NOMO-1 (cell line): ENCODE measurements at regions not wholly inside any gene's neighbourhood (a gene's known extent, or its start where the extent isn't known, plus 50 kb on each side); places are given as distances from the start of the nearest gene placed in this dataset.
"Not testable (repeated sequence)": the region's sequence is repeated elsewhere in the genome, so short reads cannot be mapped to it uniquely, and the experiment has no call there.

ENCODE experiments used
- DNase-seq, 2 experiments: peaks; one replicate each; lab custom pipeline; 2025; ENCODE audit not compliant: unreplicated experiment in 2 of 2; lab: John Stamatoyannopoulos, UW

DNA sequence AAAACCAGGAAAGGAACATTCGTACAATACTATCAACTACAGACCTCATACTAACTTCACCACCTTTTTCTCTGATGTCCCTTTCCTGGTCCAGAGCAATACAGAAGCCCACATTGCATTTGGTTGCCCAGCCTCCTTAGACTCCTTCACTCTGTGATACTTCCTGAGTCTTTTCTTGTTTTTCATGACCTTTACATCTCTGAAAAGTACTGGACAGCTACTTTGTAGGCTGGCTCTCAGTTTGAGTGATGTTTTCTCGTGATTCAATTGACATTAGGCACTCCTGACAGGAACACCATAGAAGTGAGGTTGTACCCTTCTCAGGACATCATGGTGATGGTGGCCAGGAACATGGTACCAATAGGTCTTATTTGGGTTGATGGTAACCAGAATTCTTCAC, 185.9 kb upstream of the SLC39A10 start:
- no peak for DNase-seq

- peak in 1 of 2 experiments; percentile 36 for DNase-seq
These were observed 186.4 kb upstream of the SLC39A10 start for GRCh38 chr2:195470622-195471021.

GRCh38 chr2:195468771-195469170, 188.3 kb upstream of the SLC39A10 start:
- peak in 1 of 2 experiments; percentile 77 for DNase-seq

DNA sequence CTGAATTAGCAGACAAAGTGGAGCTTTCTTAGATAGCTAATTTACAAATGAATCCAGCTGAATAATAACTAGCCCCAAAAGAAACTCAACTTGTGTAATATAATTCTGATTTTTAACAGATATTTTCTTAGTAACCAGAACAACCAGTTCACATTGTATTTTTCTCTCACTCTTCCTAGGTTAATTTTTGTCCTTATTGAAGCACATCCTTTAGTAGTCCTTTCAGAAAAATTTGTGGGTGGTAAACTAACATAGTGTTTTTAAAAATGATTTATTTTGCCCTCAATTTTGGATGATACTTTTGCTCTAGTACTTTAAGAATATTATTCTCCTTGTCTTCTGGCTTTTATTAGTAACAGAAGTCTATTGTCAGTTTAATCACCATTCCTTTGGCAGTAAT, 190.6 kb upstream of the SLC39A10 start:
- DNase-seq: no peak

- peak in 1 of 2 experiments; percentile 22 for DNase-seq
These were observed 196.0 kb upstream of the SLC39A10 start for GRCh38 chr2:195461010-195461409.

DNA sequence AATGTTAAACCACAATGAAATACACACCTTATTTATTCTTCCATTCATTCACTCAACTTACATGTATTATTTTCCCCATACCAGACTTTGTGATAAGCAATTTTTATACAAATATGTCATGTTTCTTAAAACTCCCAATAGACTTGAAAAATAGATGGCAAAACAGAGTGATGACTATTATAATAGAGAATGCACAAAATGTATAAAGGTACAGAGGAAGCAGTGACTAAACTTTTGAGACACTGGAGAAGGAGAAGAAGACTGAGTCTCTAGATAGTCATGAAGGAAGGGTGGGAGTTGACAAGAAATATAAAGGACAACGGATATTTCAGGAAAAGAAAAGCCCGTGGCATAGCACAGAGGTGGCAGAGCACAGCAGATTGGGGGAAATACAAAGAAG, 198.1 kb upstream of the SLC39A10 start:
- DNase-seq: no peak

DNA sequence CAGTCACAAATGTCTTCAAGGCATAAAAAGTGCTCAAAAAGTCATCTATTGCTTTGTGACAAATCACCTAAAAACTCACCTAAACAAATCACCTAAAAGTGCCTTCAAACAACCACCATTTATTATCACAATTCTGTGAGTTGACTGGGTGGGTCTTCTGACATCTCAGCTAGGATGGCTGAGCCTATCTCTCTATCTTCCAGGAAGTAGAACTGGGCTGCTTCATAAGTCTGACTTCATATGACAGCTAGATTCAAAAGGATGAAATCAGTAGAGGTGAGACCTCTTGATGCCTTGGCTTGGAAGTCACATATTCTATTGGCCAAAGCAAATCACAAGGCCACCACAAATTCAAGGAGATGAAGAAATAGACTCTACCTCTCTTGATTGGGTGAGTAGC, 199.2 kb upstream of the SLC39A10 start:
- no peak for DNase-seq

GRCh38 chr2:195456771-195457170, 200.3 kb upstream of the SLC39A10 start:
- DNase-seq: no peak

DNA sequence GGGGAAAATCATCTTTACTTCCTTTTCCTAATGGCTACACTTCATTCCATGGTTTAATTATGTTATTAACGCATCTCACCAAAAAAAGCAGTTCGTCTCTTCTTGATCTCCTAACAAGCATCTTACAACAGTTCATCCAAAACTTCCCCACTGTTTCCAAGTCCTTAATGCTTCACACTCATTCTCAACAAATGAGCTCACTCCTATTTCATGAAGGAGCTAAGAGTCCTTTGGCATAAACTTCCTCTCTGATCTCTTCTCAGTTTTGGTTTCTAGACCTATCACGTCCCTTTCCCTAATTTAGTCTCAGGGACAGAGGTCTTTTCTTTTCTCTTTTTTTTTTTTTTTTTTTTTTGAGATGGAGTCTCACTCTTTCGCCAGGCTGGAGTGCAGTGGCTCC, 205.9 kb upstream of the SLC39A10 start:
- peak in 1 of 2 experiments; percentile 35 for DNase-seq

- DNase-seq: no peak
These were observed 206.4 kb upstream of the SLC39A10 start for GRCh38 chr2:195450552-195451113.

DNA sequence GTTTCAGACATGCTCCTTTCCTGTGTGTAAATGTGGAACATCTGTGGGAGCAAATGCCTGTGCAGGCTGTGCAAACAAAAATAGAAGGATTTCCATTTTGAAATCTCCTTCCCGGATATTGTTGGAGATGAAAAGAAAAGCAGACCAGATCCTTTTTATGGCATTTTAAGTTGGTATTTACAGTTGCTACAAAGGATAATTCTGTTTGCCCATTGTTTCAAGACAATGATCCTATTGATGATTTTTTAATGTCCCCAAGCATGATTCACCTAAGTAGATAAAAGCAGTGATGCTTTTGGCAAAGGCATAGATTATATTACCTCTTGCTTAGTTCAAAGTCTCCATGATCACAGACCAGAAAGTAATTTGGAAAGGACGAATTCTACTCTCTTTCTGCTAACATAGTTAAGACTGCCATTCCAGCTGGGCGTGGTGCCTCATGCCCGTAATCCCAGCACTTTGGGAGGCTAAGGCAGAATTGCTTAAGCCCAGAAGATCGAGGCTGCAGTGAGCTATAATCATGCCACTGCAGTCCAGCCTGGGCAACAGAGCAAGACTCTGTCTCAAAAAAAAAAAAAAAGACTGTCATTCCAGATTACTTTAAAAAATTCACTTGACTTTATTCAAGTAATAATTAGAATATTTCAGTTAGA, 209.6 kb upstream of the SLC39A10 start:
- no peak for DNase-seq

DNA sequence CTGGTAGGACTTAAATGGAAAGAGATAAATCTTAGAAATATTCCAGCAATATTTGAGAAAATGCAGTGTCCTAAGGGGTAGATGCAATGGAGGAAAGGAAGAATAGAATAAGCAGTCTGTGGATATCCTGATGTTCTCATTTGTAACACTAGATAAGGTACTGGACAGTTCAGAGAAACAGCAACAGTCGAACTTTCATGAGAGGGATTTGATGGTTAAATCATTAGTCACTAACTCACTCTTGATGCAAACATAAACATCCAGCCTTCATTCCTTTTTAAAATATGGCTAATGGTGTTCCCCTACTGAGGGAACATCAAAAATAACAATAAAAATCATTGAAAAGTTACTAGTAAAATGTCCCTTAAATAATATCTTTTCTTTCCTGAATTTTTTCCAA, 211.4 kb upstream of the SLC39A10 start:
- no peak for DNase-seq

DNA sequence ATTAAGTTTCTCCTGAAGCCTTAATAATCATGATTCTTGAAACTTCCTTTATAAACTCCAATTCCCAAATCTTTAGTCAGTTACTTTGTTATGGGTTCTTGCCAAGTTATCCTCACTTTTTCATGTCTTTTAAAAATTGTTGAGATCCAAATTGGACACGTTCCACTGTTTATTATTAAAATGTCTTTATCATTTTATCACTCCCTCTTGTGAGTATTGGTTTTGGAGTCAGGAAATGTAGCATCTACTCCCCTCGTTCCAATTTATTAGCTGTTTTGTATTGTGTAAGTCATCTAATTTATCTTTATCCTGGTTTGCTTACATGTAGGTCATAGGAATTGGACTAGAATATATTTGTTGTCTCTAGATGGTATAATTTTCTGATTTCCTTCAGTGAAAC, 213.1 kb upstream of the SLC39A10 start:
- DNase-seq: no peak

DNA sequence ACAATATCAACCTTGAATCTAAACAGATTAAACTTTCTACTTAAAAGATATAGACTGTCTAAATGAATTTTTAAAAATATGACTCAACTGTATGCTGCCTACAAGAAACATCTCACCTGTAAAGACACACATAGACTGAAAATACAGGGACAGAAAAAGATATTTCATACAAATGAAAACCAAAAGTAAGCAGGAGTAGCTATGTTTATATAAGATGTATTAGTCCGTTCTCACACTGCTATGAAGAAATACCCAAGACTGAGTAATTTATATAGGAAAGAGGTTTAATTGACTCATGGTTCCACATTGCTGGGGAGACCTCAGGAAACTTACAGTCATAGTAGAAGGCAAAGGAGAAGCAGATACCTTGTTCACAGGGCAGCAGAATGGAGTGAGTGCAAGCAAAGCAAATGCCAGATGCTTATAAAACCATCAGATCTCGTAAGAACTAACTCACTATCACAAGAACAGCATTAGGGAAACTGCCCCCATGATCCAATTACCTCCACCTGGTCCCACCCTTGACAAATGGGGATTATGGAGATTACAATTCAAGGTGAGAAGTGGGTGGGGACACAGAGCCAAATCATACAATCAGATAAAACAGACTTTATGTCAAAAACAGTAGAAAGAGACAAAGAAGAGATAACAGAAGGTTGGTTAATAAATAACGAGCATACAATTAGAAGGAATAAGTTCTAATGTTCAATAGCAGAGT, 214.4 kb upstream of the SLC39A10 start:
- no peak for DNase-seq

DNA sequence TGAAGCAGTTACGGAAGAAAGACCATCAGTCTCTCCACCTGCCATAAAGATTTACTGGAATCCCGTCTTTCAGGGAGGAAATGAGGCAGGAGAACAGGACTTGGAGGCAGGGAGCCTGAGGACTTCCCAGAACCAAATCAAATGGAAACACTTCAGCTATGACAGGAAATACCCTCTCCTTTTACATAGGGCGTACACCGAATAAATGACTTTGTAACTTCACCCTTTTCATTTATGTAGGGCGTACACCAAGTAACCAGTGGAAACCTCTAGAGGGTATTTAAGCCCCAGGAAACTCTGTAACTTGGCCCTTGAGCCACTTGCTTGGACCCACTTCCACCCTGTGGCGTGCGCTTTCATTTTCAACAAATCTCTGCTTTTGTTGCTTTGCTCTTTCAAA, 218.3 kb upstream of the SLC39A10 start:
- no peak for DNase-seq

GRCh38 chr2:195437521-195437920, 219.5 kb upstream of the SLC39A10 start:
- DNase-seq: no peak

- no peak for DNase-seq
These were observed 222.7 kb upstream of the SLC39A10 start for GRCh38 chr2:195434346-195434745.

- not testable (repeated sequence) for DNase-seq
These were observed 223.3 kb upstream of the SLC39A10 start for GRCh38 chr2:195433729-195434128.

DNA sequence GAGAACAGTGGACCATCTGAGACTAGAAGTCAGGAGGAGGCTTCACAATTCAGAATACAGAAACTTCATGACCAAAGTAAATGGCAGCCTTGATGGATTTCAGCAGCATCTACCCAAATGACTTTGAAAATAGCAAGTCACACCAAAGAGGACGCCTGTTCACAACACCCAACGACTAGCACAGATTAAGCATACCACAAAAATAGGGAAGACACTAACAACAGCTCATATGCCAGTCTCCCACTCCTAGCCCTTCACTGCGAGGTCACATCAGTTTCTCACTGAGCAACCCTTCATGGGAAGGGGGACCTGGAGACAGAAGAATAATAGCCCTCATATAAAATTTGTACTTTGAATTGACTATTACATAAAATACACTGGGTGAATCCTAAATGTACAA, 228.4 kb upstream of the SLC39A10 start:
- DNase-seq: peak in 1 of 2 experiments; percentile 10

DNA sequence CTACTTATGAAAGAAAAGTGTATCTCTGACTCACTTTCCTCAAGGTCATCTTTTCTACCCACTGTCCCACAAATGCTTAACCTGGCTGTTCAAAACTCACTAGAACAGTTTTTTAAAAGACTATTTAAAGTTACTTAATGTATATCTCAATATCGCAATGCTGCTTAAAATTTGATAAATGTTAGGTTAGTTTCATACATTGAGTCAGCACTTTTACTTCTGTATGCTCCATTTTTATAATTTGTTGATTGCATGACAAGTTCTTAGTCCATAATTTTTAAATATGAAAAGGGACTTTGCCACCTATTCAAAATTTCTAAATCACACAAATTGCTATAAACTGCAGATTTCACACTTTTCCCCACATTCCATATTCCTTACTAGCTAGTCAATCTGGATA, 231.7 kb upstream of the SLC39A10 start:
- peak in 1 of 2 experiments; percentile 21 for DNase-seq

DNA sequence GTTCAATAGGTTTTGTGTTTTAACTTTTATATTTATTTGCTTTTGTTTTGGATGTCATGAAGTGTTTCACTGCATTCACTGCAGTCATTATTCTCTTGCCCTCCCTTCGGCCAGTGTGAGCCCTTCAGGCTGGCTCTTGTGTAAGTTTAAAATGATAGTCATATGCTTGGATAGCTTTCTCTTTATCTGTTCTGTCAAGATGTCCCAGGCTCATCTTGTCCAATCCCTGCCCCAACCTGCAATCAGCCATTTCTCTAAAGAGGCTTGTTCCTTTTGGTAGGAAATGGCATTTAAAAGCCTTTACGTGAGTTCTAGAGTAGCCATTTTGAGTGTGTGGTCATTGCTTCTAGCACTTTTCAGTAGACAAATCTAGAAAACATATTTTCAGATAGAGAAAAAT, 238.0 kb upstream of the SLC39A10 start:
- DNase-seq: no peak

GRCh38 chr2:195414537-195415100, 242.4 kb upstream of the SLC39A10 start:
- no peak for DNase-seq
